ENCODE measurements at regions not wholly inside any gene's neighbourhood (a gene's known extent, or its start where the extent isn't known, plus 50 kb on each side); places are given as distances from the start of the nearest gene placed in this dataset.

DNA sequence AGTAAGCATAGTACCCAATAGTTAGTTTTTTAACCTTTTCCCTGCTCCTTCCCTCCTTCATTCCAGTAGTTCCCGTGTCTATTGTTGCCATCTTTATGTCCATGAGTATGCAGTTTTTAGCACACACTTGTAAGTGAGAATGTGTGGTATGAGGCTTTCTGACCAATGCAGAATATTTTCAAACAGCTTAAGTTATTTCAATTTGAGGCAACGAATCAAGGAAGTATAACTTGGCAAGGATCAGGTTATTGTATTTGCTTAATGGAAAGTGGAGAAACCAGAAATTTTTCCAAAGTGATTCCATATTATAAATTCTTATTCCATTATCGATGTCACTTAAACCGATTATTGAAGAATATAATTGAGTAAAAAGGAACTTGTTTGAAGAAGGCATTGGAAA is 954.8 kb downstream of the GBE1 start:
- no peak for DNase-seq (ENCODE audit: low spot score)
- Mint-ChIP-seq H3K27ac (ENCODE audit: unreplicated experiment) (no peak overlapping the region), H3K27me3 (ENCODE audit: unreplicated experiment) (no peaks in the 10 kb centered on the region), H3K4me3 (ENCODE audit: unreplicated experiment) (no peak overlapping the region), H3K4me1 (ENCODE audit: unreplicated experiment) (no peaks in the 10 kb centered on the region), H3K9me3 (ENCODE audit: unreplicated experiment) (no peaks in the 10 kb centered on the region), H3K36me3 (ENCODE audit: low read depth, unreplicated experiment) (no peaks in the 10 kb centered on the region)
- TF ChIP-seq, protein P1, sequence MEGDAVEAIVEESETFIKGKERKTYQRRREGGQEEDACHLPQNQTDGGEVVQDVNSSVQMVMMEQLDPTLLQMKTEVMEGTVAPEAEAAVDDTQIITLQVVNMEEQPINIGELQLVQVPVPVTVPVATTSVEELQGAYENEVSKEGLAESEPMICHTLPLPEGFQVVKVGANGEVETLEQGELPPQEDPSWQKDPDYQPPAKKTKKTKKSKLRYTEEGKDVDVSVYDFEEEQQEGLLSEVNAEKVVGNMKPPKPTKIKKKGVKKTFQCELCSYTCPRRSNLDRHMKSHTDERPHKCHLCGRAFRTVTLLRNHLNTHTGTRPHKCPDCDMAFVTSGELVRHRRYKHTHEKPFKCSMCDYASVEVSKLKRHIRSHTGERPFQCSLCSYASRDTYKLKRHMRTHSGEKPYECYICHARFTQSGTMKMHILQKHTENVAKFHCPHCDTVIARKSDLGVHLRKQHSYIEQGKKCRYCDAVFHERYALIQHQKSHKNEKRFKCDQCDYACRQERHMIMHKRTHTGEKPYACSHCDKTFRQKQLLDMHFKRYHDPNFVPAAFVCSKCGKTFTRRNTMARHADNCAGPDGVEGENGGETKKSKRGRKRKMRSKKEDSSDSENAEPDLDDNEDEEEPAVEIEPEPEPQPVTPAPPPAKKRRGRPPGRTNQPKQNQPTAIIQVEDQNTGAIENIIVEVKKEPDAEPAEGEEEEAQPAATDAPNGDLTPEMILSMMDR (IDR thresholded peaks at IDR 0.05; ENCODE audit: unreplicated experiment): no peak

DNA sequence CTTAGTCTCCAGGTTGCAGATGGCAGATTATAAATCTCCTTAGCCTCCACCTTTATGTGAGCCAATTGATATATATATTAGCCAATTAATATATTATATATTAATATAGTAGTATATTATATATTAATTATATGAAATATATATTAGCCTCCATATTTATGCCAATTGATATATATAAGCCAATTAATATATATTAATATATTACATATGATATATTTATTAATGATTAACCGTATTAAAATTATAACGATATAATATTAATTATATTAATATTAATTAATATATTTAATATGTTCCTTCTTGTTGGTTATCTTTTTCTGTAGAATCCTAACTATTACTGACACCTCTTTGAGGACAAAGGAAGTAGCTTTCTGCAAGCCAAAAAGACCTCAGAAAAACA is 972.5 kb downstream of the GBE1 start:
- Mint-ChIP-seq H3K36me3 (ENCODE audit: low read depth, unreplicated experiment) (no peaks in the 10 kb centered on the region), H3K4me1 (ENCODE audit: unreplicated experiment) (no peaks in the 10 kb centered on the region), H3K4me3 (ENCODE audit: unreplicated experiment) (no peak overlapping the region), H3K9me3 (ENCODE audit: unreplicated experiment) (no peaks in the 10 kb centered on the region), H3K27ac (ENCODE audit: unreplicated experiment) (no peak overlapping the region), H3K27me3 (ENCODE audit: unreplicated experiment) (no peaks in the 10 kb centered on the region)
- TF ChIP-seq, protein P1 (IDR thresholded peaks at IDR 0.05; ENCODE audit: unreplicated experiment): no peak
- no peak for DNase-seq (ENCODE audit: low spot score)

DNA sequence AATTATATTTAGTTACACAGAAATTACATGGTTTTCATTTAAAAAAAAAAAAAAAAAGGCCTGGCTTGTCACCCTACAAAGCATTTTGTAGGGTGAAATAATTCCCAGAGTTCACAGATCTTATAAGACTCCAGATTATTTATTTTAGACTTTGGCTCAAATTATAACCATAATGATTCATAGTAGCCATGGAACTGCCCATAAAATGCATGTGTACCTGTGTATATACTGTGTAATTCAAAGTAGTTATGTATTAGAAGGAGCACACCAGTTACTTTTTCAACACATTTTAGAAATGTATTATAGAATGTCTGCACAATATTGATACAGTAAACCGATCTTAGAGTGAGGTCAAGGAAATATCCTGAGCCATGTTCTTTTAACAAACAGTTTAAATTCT is 975.6 kb downstream of the GBE1 start:
- TF ChIP-seq, protein P1 (IDR thresholded peaks at IDR 0.05; ENCODE audit: unreplicated experiment): no peak
- Mint-ChIP-seq H3K27me3 (ENCODE audit: unreplicated experiment) (no peaks in the 10 kb centered on the region), H3K4me1 (ENCODE audit: unreplicated experiment) (no peaks in the 10 kb centered on the region), H3K27ac (ENCODE audit: unreplicated experiment) (no peak overlapping the region), H3K9me3 (ENCODE audit: unreplicated experiment) (no peaks in the 10 kb centered on the region), H3K36me3 (ENCODE audit: low read depth, unreplicated experiment) (no peaks in the 10 kb centered on the region), H3K4me3 (ENCODE audit: unreplicated experiment) (no peak overlapping the region)
- DNase-seq (ENCODE audit: low spot score): no peak

DNA sequence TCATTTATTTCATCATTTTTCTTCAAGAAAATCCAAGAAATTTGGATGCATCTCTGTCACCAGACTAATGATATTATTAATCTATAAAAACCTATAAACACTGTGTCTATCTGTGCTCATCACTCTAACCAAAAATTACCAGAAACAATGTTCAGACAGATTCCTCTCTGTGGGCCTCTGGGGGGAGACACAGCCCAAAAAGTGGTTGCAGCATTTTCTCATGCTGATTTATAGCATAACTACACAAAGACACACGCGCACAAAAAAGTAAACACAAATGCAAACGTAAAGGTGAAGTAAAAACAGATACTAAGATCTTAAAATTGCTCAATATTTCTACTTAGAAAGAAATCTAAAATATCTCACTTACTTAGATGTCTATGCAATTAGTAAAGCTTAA is 976.0 kb downstream of the GBE1 start:
- no peaks in the 10 kb centered on the region for H3K4me1 Mint-ChIP-seq (ENCODE audit: unreplicated experiment)
- no peaks in the 10 kb centered on the region for H3K27me3 Mint-ChIP-seq (ENCODE audit: unreplicated experiment)
- no peak overlapping the region for H3K4me3 Mint-ChIP-seq (ENCODE audit: unreplicated experiment)
- TF ChIP-seq, protein P1 (IDR thresholded peaks at IDR 0.05; ENCODE audit: unreplicated experiment): no peak
- H3K27ac Mint-ChIP-seq (ENCODE audit: unreplicated experiment): no peak overlapping the region
- H3K36me3 Mint-ChIP-seq (ENCODE audit: low read depth, unreplicated experiment): no peaks in the 10 kb centered on the region
- no peaks in the 10 kb centered on the region for H3K9me3 Mint-ChIP-seq (ENCODE audit: unreplicated experiment)
- DNase-seq (ENCODE audit: low spot score): no peak

DNA sequence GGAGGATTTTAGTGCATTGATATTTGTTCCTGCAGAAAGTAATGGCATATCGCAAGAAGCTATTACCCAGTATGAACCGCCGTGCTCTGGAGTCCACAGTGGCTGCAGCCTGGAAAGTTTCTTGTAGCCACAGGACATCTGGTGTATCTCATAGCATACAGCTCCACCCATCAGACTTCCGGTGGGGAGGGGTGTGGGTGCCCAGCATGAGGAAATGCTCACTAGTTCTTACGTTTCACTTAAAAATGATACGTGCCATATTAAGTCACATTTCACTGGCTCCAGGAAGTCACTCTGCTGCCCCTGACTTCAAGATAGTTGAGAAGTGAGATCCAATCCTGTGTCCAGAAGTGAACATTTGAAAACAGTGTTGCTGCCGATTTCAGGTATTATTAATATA is 990.4 kb downstream of the GBE1 start:
- TF ChIP-seq, protein P1 (IDR thresholded peaks at IDR 0.05; ENCODE audit: unreplicated experiment): no peak
- Mint-ChIP-seq H3K4me3 (ENCODE audit: unreplicated experiment) (peak overlapping the region; percentile 94), H3K27me3 (ENCODE audit: unreplicated experiment) (peaks cover 4% of the 10 kb centered on the region), H3K9me3 (ENCODE audit: unreplicated experiment) (no peaks in the 10 kb centered on the region), H3K27ac (ENCODE audit: unreplicated experiment) (no peak overlapping the region), H3K4me1 (ENCODE audit: unreplicated experiment) (peaks cover 3% of the 10 kb centered on the region), H3K36me3 (ENCODE audit: low read depth, unreplicated experiment) (no peaks in the 10 kb centered on the region)
- no peak for DNase-seq (ENCODE audit: low spot score)

Measured in endothelial cell (in vitro differentiated cells).